ENCODE measurements at regions not wholly inside any gene's neighbourhood (a gene's known extent, or its start where the extent isn't known, plus 50 kb on each side); places are given as distances from the start of the nearest gene placed in this dataset.

GRCh38 chr20:1831096-1831495, 64.1 kb upstream of the SIRPA start:
- TF ChIP-seq, protein P1, sequence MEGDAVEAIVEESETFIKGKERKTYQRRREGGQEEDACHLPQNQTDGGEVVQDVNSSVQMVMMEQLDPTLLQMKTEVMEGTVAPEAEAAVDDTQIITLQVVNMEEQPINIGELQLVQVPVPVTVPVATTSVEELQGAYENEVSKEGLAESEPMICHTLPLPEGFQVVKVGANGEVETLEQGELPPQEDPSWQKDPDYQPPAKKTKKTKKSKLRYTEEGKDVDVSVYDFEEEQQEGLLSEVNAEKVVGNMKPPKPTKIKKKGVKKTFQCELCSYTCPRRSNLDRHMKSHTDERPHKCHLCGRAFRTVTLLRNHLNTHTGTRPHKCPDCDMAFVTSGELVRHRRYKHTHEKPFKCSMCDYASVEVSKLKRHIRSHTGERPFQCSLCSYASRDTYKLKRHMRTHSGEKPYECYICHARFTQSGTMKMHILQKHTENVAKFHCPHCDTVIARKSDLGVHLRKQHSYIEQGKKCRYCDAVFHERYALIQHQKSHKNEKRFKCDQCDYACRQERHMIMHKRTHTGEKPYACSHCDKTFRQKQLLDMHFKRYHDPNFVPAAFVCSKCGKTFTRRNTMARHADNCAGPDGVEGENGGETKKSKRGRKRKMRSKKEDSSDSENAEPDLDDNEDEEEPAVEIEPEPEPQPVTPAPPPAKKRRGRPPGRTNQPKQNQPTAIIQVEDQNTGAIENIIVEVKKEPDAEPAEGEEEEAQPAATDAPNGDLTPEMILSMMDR (conservative IDR thresholded peaks at IDR 0.05; ENCODE audit: control insufficient read depth, insufficient read depth, low read depth, low read length) = no peak

GRCh38 chr20:1830240-1830639, 65.0 kb upstream of the SIRPA start:
- TF ChIP-seq, protein P1 (conservative IDR thresholded peaks at IDR 0.05; ENCODE audit: control insufficient read depth, insufficient read depth, low read depth, low read length) = no peak
- peak; percentile 96 for DNase-seq (ENCODE audit: low read depth)

More at GRCh38 chr20:1831096-1831495, 64.1 kb upstream of the SIRPA start:
- DNase-seq (ENCODE audit: low read depth) = no peak
- no peak overlapping the region for H3K4me3 ChIP-seq (ENCODE audit: control insufficient read depth, low read depth, low read length)

GRCh38 chr20:1829531-1829930, 65.7 kb upstream of the SIRPA start:
- H3K4me3 ChIP-seq (ENCODE audit: control insufficient read depth, low read depth, low read length) = no peak overlapping the region
- no peak for DNase-seq (ENCODE audit: low read depth)
- TF ChIP-seq, protein P1 (conservative IDR thresholded peaks at IDR 0.05; ENCODE audit: control insufficient read depth, insufficient read depth, low read depth, low read length) = no peak

More at GRCh38 chr20:1830240-1830639, 65.0 kb upstream of the SIRPA start:
- no peak overlapping the region for H3K4me3 ChIP-seq (ENCODE audit: control insufficient read depth, low read depth, low read length)

DNA sequence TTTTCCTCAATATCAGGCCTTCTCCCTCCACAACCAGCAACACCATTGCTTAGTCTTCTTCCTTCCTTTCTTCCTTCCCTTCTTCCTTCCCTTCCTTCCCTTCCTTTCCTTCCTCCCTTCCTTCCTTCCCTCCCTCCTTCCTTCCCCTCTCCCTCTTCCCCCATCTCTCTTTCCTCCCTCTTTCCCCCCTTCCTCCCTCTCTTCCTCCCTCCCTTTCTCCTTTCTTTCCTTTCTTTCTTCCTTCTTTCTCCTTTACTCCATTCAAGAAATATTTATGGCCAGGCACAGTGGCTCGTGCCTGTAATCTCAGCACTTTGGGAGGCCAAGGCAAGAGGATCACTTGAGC, 66.4 kb upstream of the SIRPA start:
- H3K4me3 ChIP-seq (ENCODE audit: control insufficient read depth, low read depth, low read length) = no peak overlapping the region
- TF ChIP-seq, protein P1 (conservative IDR thresholded peaks at IDR 0.05; ENCODE audit: control insufficient read depth, insufficient read depth, low read depth, low read length) = no peak
- no peak for DNase-seq (ENCODE audit: low read depth)

GRCh38 chr20:1827974-1828785, 67.0 kb upstream of the SIRPA start:
- no peak for DNase-seq (ENCODE audit: low read depth)

GRCh38 chr20:1827510-1827973, 67.7 kb upstream of the SIRPA start:
- no peak overlapping the region for H3K4me3 ChIP-seq (ENCODE audit: control insufficient read depth, low read depth, low read length)
- TF ChIP-seq, protein P1 (conservative IDR thresholded peaks at IDR 0.05; ENCODE audit: control insufficient read depth, insufficient read depth, low read depth, low read length) = no peak
- DNase-seq (ENCODE audit: low read depth) = no peak

More at GRCh38 chr20:1827974-1828785, 67.0 kb upstream of the SIRPA start:
- no peak overlapping the region for H3K4me3 ChIP-seq (ENCODE audit: control insufficient read depth, low read depth, low read length)
- TF ChIP-seq, protein P1 (conservative IDR thresholded peaks at IDR 0.05; ENCODE audit: control insufficient read depth, insufficient read depth, low read depth, low read length) = no peak

Measured in fibroblast of mammary gland (primary cell).